ENCODE measurements at regions not wholly inside any gene's neighbourhood (a gene's known extent, or its start where the extent isn't known, plus 50 kb on each side); places are given as distances from the start of the nearest gene placed in this dataset.
"Not testable (repeated sequence)": the region's sequence is repeated elsewhere in the genome, so short reads cannot be mapped to it uniquely, and the experiment has no call there.

DNA sequence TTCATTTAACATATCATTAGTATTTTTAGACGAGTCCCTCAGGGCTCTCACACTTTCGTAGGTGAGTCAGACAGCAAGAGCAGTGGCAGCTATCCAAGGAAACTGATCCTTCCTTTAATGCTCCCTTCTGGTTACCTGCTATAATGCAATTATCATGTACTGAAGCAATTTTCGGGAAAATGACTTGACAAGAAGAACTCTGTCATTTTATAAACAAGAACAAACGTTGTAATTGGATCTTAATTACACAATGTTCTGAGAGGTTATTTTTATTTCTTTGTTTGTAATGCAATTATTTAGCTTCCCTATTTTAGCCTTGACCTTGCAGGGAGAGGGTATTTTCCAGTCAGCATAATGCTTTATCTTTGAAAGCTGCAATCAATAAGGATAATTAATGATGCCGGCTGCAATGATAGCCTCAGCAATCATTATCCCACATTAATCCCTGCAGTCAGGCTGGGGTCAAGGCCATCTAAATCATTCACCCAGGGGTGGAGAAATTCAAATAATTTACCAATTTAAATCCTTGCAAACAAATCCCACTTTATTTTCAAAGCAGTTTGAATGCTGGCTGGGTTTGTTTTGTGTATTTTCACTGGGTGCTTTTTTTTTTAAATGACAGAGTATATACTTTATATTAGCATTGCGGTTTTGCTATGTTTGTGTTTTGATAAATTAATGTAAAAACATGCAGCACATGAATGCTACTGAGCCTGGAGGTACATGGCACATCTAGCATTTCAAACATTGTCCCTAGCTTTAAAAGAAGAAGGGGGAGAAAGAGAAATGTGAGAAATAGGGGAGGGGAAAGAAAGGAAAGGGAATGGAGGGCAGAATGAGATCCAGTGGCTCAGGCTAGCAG, 249.9 kb downstream of the SHOX2 start:
- TF ChIP-seq, protein P1, sequence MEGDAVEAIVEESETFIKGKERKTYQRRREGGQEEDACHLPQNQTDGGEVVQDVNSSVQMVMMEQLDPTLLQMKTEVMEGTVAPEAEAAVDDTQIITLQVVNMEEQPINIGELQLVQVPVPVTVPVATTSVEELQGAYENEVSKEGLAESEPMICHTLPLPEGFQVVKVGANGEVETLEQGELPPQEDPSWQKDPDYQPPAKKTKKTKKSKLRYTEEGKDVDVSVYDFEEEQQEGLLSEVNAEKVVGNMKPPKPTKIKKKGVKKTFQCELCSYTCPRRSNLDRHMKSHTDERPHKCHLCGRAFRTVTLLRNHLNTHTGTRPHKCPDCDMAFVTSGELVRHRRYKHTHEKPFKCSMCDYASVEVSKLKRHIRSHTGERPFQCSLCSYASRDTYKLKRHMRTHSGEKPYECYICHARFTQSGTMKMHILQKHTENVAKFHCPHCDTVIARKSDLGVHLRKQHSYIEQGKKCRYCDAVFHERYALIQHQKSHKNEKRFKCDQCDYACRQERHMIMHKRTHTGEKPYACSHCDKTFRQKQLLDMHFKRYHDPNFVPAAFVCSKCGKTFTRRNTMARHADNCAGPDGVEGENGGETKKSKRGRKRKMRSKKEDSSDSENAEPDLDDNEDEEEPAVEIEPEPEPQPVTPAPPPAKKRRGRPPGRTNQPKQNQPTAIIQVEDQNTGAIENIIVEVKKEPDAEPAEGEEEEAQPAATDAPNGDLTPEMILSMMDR (IDR thresholded peaks at IDR 0.05; ENCODE audit: unreplicated experiment), result no peak
- Mint-ChIP-seq H3K4me3 (no peak overlapping the region), H3K4me1 (peaks cover 19% of the 10 kb centered on the region), H3K9me3 (peaks cover 12% of the 10 kb centered on the region), H3K27ac (no peak overlapping the region), H3K27me3 (ENCODE audit: low read depth) (peaks cover 14% of the 10 kb centered on the region), H3K36me3 (no peaks in the 10 kb centered on the region)
- no peak for DNase-seq (ENCODE audit: low spot score in 2 of 2, unreplicated experiment in 2 of 2)

DNA sequence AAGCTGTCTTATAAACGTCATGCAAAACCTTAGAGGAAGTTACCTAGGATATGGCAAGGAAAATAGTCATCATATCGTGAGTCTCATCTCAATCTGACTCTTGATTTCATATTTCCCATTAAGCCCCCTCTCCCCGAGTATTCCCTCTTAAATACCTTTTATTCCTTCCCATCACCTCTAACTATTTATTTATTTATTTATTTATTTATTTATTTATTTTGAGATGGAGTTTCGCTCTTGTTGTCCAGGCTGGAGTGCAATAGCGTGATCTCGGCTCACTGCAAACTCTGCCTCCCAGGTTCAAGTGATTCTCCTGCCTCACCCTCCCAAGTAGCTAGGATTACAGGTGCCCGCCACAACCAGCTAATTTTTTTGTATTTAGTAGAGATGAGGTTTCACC, 260.4 kb downstream of the SHOX2 start:
- peaks cover 12% of the 10 kb centered on the region for H3K27me3 Mint-ChIP-seq (ENCODE audit: low read depth)
- H3K27ac Mint-ChIP-seq; H3K36me3 Mint-ChIP-seq; H3K4me1 Mint-ChIP-seq; H3K9me3 Mint-ChIP-seq; DNase-seq (ENCODE audit: low spot score in 2 of 2, unreplicated experiment in 2 of 2); H3K4me3 Mint-ChIP-seq: not testable (repeated sequence)

DNA sequence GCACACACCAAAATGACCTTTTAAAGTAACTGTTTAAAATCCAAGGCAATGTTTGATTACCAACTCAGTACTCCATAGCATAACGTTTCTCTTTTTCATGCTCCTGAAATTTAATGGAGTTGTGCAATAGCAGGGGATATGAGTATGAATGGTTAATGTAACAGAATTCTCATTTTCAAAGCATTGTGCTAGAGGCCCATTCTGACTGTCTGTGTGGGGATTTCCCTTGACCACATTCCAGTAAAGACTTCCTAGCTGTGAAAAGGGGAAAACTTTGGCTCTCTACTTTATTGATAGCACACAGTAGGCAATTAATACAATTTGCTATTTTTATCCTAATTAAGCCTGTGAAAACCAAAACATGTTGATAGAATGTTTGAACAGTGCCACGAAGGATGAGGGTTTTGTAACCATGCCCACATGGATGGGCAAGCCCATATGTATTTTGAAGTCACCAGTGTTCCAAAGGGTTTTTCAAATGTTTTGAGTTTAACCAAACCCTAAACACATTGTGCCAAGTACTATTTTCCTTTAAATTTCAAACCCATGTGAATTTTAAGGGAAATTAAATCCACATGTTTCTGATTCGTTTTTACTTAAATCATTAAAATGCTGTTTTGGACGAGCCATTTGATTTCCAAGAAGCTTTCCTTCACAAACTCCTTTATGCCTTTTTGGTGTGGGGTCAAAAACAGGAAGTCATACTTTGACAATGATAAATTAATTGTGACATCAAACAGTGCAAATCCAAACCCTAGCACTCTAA, 261.2 kb downstream of the SHOX2 start:
- H3K9me3 Mint-ChIP-seq, result no peaks in the 10 kb centered on the region
- H3K27me3 Mint-ChIP-seq (ENCODE audit: low read depth), result peaks cover 12% of the 10 kb centered on the region
- H3K36me3 Mint-ChIP-seq, result no peaks in the 10 kb centered on the region
- no peaks in the 10 kb centered on the region for H3K4me1 Mint-ChIP-seq
- no peak overlapping the region for H3K4me3 Mint-ChIP-seq
- no peak for DNase-seq (ENCODE audit: low spot score in 2 of 2, unreplicated experiment in 2 of 2)
- TF ChIP-seq, protein P1 (IDR thresholded peaks at IDR 0.05; ENCODE audit: unreplicated experiment), result no peak
- no peak overlapping the region for H3K27ac Mint-ChIP-seq

DNA sequence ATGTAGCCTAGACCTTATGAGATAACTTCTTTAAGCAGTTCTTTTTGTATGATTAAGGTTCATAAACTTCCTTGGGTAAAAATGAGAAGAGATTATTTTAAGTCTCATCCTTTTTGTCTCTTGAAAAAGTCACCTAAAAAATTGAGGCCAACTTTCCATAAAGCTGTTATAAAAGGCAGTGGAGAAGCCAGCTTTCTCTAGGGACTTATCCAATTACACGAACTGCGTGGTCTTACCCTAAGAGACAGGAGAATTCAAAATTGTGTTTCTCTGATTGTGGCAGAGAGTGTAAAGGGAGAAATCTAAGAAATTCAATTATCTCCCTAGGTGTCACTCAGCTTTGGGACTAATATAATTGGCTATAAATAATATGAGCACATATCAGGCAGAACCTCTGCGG, 262.0 kb downstream of the SHOX2 start:
- no peak overlapping the region for H3K27ac Mint-ChIP-seq
- H3K36me3 Mint-ChIP-seq, result no peaks in the 10 kb centered on the region
- peaks cover 12% of the 10 kb centered on the region for H3K27me3 Mint-ChIP-seq (ENCODE audit: low read depth)
- no peaks in the 10 kb centered on the region for H3K9me3 Mint-ChIP-seq
- DNase-seq (ENCODE audit: low spot score in 2 of 2, unreplicated experiment in 2 of 2), result no peak
- no peaks in the 10 kb centered on the region for H3K4me1 Mint-ChIP-seq
- TF ChIP-seq, protein P1 (IDR thresholded peaks at IDR 0.05; ENCODE audit: unreplicated experiment), result no peak
- no peak overlapping the region for H3K4me3 Mint-ChIP-seq

DNA sequence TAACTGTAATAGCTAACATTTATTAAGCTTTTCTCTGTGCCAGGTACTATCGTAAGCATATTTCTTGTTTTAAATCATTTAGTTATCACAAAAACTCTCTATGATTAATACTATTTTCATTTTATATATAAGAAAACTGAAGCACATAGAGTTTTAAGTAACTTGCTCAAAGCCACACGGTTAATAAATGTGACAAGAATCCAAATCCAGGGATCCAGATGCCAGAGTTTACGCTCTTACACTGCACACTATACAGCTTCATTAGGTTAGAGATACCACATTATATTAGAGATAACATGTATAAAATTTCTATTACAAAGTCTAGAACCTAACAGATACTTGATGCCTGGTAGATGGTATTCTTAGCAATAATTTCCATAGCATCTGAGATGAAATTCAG, 265.2 kb downstream of the SHOX2 start:
- Mint-ChIP-seq H3K9me3 (no peaks in the 10 kb centered on the region), H3K27ac (no peak overlapping the region), H3K36me3 (no peaks in the 10 kb centered on the region), H3K27me3 (ENCODE audit: low read depth) (peaks cover 11% of the 10 kb centered on the region), H3K4me3 (no peak overlapping the region), H3K4me1 (no peaks in the 10 kb centered on the region)
- DNase-seq (ENCODE audit: low spot score in 2 of 2, unreplicated experiment in 2 of 2), result no peak
- TF ChIP-seq, protein P1 (IDR thresholded peaks at IDR 0.05; ENCODE audit: unreplicated experiment), result no peak

DNA sequence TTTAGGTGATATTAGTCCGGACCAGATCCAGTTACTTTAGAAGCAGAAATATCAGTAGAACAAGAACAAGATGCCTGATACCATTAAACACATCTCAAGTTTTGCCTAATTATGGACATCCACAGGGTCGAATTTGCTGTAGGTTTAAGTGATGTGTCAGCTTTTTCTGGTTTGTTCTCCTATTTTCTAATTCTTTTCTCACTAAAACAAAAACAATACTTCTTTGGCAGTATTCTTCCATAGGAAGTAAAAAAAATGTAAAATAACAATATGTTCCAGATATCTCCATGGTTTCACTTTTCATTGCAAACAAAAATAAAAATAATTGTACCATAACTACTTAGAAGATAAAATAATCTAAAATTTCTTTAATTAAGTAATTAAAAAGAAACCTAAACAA, 265.7 kb downstream of the SHOX2 start:
- Mint-ChIP-seq H3K4me3 (no peak overlapping the region), H3K27me3 (ENCODE audit: low read depth) (peaks cover 12% of the 10 kb centered on the region), H3K9me3 (no peaks in the 10 kb centered on the region), H3K27ac (no peak overlapping the region), H3K36me3 (no peaks in the 10 kb centered on the region), H3K4me1 (no peaks in the 10 kb centered on the region)
- DNase-seq (ENCODE audit: low spot score in 2 of 2, unreplicated experiment in 2 of 2), result no peak
- TF ChIP-seq, protein P1 (IDR thresholded peaks at IDR 0.05; ENCODE audit: unreplicated experiment), result no peak

Data from mesothelial cell of epicardium (in vitro differentiated cells).